ENCODE measurements at regions not wholly inside any gene's neighbourhood (a gene's known extent, or its start where the extent isn't known, plus 50 kb on each side); places are given as distances from the start of the nearest gene placed in this dataset.
A peak's percentile ranks its signal among the peaks of the same experiment; 100 is the strongest.
"Not testable (repeated sequence)": the region's sequence is repeated elsewhere in the genome, so short reads cannot be mapped to it uniquely, and the experiment has no call there.

GRCh38 chr12:58425481-58426392 is 484.4 kb downstream of the ATP23 start:
- intact Hi-C loops (cut with micrococcal nuclease): no loop called here
- Histone ChIP-seq H3K4me3 (ENCODE audit: low read length in 2 of 2) (no peak overlapping the region), H3K36me3 (ENCODE audit: insufficient read depth, low read length) (no peaks in the 10 kb centered on the region), H3K27me3 (ENCODE audit: insufficient read depth, low read length) (no peaks in the 10 kb centered on the region), H3K4me1 (ENCODE audit: insufficient read depth, low read length) (peaks cover 19% of the 10 kb centered on the region), H3K9me3 (ENCODE audit: control insufficient read depth in 1 of 2, low read length in 2 of 2) (no peaks in the 10 kb centered on the region), H3K27ac (ENCODE audit: low read depth, low read length) (no peak overlapping the region)
- H3K27me3 Mint-ChIP-seq: peaks cover 2 to 4% of the 10 kb centered on the region in 2 donors
- ChIA-PET CTCF (ENCODE audit: partially characterized antibody) (interaction anchor here (1.3 to 1.5 kb wide), 3 partner anchors 9 to 18 kb away, joined by 4 to 5 read pairs (median 4); no protein-coding TSS in a partner anchor), POLR2A (ENCODE audit: partially characterized antibody) (no interaction called here)
- H3K4me3 Mint-ChIP-seq: peak overlapping the region in 4 of 8 donors; percentile 14 to 47 (median 26)
- peak overlapping the region in 5 of 7 donors; percentile 23 to 58 (median 41) for H3K27ac Mint-ChIP-seq
- H3K9me3 Mint-ChIP-seq: peaks cover 0 to 2% (median 0%) of the 10 kb centered on the region in 8 donors
- H3K36me3 Mint-ChIP-seq: no peaks in the 10 kb centered on the region
- DNase-seq: peak in 2 of 5 donors; percentile 4 to 5
- peaks cover 5 to 26% (median 12%) of the 10 kb centered on the region in 4 donors for H3K4me1 Mint-ChIP-seq

DNA sequence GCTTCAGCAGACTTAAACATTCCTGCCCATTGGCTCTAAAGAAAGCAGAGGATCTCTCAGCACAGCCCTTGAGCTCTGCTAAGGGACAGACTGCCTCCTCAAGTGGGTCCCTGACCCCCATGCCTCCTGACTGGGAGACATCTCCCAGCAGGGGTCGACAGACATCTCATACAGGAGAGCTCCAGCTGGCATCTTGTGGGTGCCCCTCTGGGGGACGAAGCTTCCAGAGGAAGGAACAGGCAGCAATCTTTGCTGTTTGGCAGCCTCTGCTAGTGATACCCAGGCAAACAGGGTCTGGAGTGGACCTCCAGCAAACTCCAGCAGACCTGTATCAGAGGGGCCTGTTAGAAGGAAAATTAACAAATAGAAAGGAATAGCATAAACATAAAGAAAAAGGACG is 485.1 kb downstream of the ATP23 start:
- peaks cover 19% of the 10 kb centered on the region for H3K4me1 ChIP-seq (ENCODE audit: insufficient read depth, low read length)
- CTCF ChIA-PET (ENCODE audit: partially characterized antibody): interaction anchor here (1.3 to 1.5 kb wide), 2 partner anchors 9 to 17 kb away, joined by 4 to 5 read pairs; no protein-coding TSS in a partner anchor
- H3K4me3 Mint-ChIP-seq; H3K36me3 ChIP-seq (ENCODE audit: insufficient read depth, low read length); POLR2A ChIA-PET (ENCODE audit: partially characterized antibody); H3K9me3 ChIP-seq (ENCODE audit: control insufficient read depth in 1 of 2, low read length in 2 of 2); H3K36me3 Mint-ChIP-seq; H3K27ac ChIP-seq (ENCODE audit: low read depth, low read length); H3K27me3 ChIP-seq (ENCODE audit: insufficient read depth, low read length); H3K9me3 Mint-ChIP-seq; intact Hi-C loops (cut with micrococcal nuclease); H3K4me3 ChIP-seq (ENCODE audit: low read length in 2 of 2); DNase-seq; H3K27me3 Mint-ChIP-seq: not testable (repeated sequence)
- Mint-ChIP-seq H3K4me1 (peaks cover 5 to 26% (median 12%) of the 10 kb centered on the region in 4 donors), H3K27ac (peak overlapping the region in 4 of 7 donors; percentile 2 to 58 (median 38))

- ChIA-PET POLR2A (ENCODE audit: partially characterized antibody) (no interaction called here), CTCF (ENCODE audit: partially characterized antibody) (no interaction called here)
- Histone ChIP-seq H3K36me3 (ENCODE audit: insufficient read depth, low read length) (no peaks in the 10 kb centered on the region), H3K27ac (ENCODE audit: low read depth, low read length) (no peak overlapping the region), H3K4me1 (ENCODE audit: insufficient read depth, low read length) (no peaks in the 10 kb centered on the region), H3K27me3 (ENCODE audit: insufficient read depth, low read length) (no peaks in the 10 kb centered on the region), H3K4me3 (ENCODE audit: low read length in 2 of 2) (no peak overlapping the region), H3K9me3 (ENCODE audit: control insufficient read depth in 1 of 2, low read length in 2 of 2) (no peaks in the 10 kb centered on the region)
- peaks cover 0 to 4% (median 0%) of the 10 kb centered on the region in 8 donors for H3K9me3 Mint-ChIP-seq
- no peaks in the 10 kb centered on the region for H3K4me1 Mint-ChIP-seq
- no peaks in the 10 kb centered on the region for H3K36me3 Mint-ChIP-seq
- intact Hi-C loops (cut with micrococcal nuclease): no loop called here
- peaks cover 0 to 2% of the 10 kb centered on the region in 2 donors for H3K27me3 Mint-ChIP-seq
- no peak overlapping the region for H3K4me3 Mint-ChIP-seq
- DNase-seq: no peak
- H3K27ac Mint-ChIP-seq: no peak overlapping the region
Observed at GRCh38 chr12:58433959-58434358, 486.3 kb downstream of the LRIG3 start.

GRCh38 chr12:58434726-58435125 is 485.6 kb downstream of the LRIG3 start:
- ChIA-PET CTCF (ENCODE audit: partially characterized antibody) (no interaction called here), POLR2A (ENCODE audit: partially characterized antibody) (no interaction called here)
- DNase-seq: no peak
- Mint-ChIP-seq H3K27me3 (peaks cover 0 to 2% of the 10 kb centered on the region in 2 donors), H3K9me3 (peaks cover 0 to 1% (median 0%) of the 10 kb centered on the region in 8 donors), H3K27ac (no peak overlapping the region), H3K36me3 (no peaks in the 10 kb centered on the region), H3K4me1 (no peaks in the 10 kb centered on the region), H3K4me3 (no peak overlapping the region)
- H3K27ac ChIP-seq (ENCODE audit: low read depth, low read length): no peak overlapping the region
- no peaks in the 10 kb centered on the region for H3K27me3 ChIP-seq (ENCODE audit: insufficient read depth, low read length)
- intact Hi-C loops (cut with micrococcal nuclease): no loop called here
- no peaks in the 10 kb centered on the region for H3K9me3 ChIP-seq (ENCODE audit: control insufficient read depth in 1 of 2, low read length in 2 of 2)
- no peaks in the 10 kb centered on the region for H3K4me1 ChIP-seq (ENCODE audit: insufficient read depth, low read length)
- no peak overlapping the region for H3K4me3 ChIP-seq (ENCODE audit: low read length in 2 of 2)
- H3K36me3 ChIP-seq (ENCODE audit: insufficient read depth, low read length): no peaks in the 10 kb centered on the region

GRCh38 chr12:58435647-58436046 is 484.7 kb downstream of the LRIG3 start:
- H3K4me3 ChIP-seq (ENCODE audit: low read length in 2 of 2): no peak overlapping the region
- Mint-ChIP-seq H3K27me3 (peaks cover 0 to 2% of the 10 kb centered on the region in 2 donors), H3K36me3 (no peaks in the 10 kb centered on the region), H3K9me3 (peaks cover 0 to 1% (median 0%) of the 10 kb centered on the region in 8 donors), H3K27ac (no peak overlapping the region), H3K4me1 (no peaks in the 10 kb centered on the region), H3K4me3 (no peak overlapping the region)
- H3K27ac ChIP-seq (ENCODE audit: low read depth, low read length): no peak overlapping the region
- no peaks in the 10 kb centered on the region for H3K9me3 ChIP-seq (ENCODE audit: control insufficient read depth in 1 of 2, low read length in 2 of 2)
- no peaks in the 10 kb centered on the region for H3K36me3 ChIP-seq (ENCODE audit: insufficient read depth, low read length)
- POLR2A ChIA-PET (ENCODE audit: partially characterized antibody): no interaction called here
- CTCF ChIA-PET (ENCODE audit: partially characterized antibody): no interaction called here
- no peaks in the 10 kb centered on the region for H3K27me3 ChIP-seq (ENCODE audit: insufficient read depth, low read length)
- no peaks in the 10 kb centered on the region for H3K4me1 ChIP-seq (ENCODE audit: insufficient read depth, low read length)
- intact Hi-C loops (cut with micrococcal nuclease): no loop called here
- no peak for DNase-seq

DNA sequence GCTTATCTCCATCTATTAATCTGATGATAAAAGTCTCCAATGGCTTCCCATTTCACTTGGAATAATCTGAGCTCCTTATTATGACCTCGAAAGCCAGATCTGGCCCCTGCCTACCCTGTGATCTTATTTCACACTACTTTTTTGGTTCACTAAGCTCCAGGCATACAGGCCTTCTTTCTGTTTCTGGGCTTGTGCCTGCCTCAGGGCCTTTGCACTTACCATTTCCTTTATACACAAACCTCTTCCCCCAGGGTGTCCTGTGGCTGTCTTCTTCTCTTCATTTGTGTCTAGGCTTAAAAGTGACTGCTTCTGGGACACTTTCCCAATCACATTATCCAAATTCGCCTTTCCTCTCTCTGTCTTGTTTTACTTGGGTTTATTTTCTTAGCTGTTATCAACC is 478.8 kb downstream of the LRIG3 start:
- POLR2A ChIA-PET (ENCODE audit: partially characterized antibody): no interaction called here
- no peak for DNase-seq
- Mint-ChIP-seq H3K4me1 (no peaks in the 10 kb centered on the region), H3K9me3 (peaks cover 0 to 6% (median 0%) of the 10 kb centered on the region in 8 donors), H3K4me3 (no peak overlapping the region), H3K27me3 (peaks cover 0 to 1% of the 10 kb centered on the region in 2 donors), H3K27ac (no peak overlapping the region), H3K36me3 (no peaks in the 10 kb centered on the region)
- no peaks in the 10 kb centered on the region for H3K4me1 ChIP-seq (ENCODE audit: insufficient read depth, low read length)
- intact Hi-C loops (cut with micrococcal nuclease): no loop called here
- H3K27me3 ChIP-seq (ENCODE audit: insufficient read depth, low read length): no peaks in the 10 kb centered on the region
- H3K9me3 ChIP-seq (ENCODE audit: control insufficient read depth in 1 of 2, low read length in 2 of 2): no peaks in the 10 kb centered on the region
- H3K27ac ChIP-seq (ENCODE audit: low read depth, low read length): no peak overlapping the region
- H3K36me3 ChIP-seq (ENCODE audit: insufficient read depth, low read length): no peaks in the 10 kb centered on the region
- CTCF ChIA-PET (ENCODE audit: partially characterized antibody): interaction anchor here (0.8 kb wide), 1 partner anchor 17 kb away, joined by 3 read pairs; no protein-coding TSS in a partner anchor
- no peak overlapping the region for H3K4me3 ChIP-seq (ENCODE audit: low read length in 2 of 2)

GRCh38 chr12:58443273-58443980 is 476.9 kb downstream of the LRIG3 start:
- Histone ChIP-seq H3K4me3 (ENCODE audit: low read length in 2 of 2) (no peak overlapping the region), H3K27ac (ENCODE audit: low read depth, low read length) (no peak overlapping the region), H3K27me3 (ENCODE audit: insufficient read depth, low read length) (no peaks in the 10 kb centered on the region), H3K9me3 (ENCODE audit: control insufficient read depth in 1 of 2, low read length in 2 of 2) (no peaks in the 10 kb centered on the region), H3K36me3 (ENCODE audit: insufficient read depth, low read length) (no peaks in the 10 kb centered on the region), H3K4me1 (ENCODE audit: insufficient read depth, low read length) (no peaks in the 10 kb centered on the region)
- DNase-seq: peak in 2 of 5 donors; percentile 5 to 11
- peaks cover 0 to 6% (median 0%) of the 10 kb centered on the region in 8 donors for H3K9me3 Mint-ChIP-seq
- intact Hi-C loops (cut with micrococcal nuclease): loop anchor here (1.0 kb wide), 1 partner anchor 97 kb away; no protein-coding TSS in a partner anchor
- CTCF ChIA-PET (ENCODE audit: partially characterized antibody): interaction anchor here (1.0 to 1.8 kb wide), 6 partner anchors 17 to 97 kb away, joined by 3 to 5 read pairs (median 4); no protein-coding TSS in a partner anchor
- no peaks in the 10 kb centered on the region for H3K36me3 Mint-ChIP-seq
- no peak overlapping the region for H3K27ac Mint-ChIP-seq
- POLR2A ChIA-PET (ENCODE audit: partially characterized antibody): no interaction called here
- H3K27me3 Mint-ChIP-seq: peaks cover 0 to 1% of the 10 kb centered on the region in 2 donors
- H3K4me1 Mint-ChIP-seq: no peaks in the 10 kb centered on the region
- no peak overlapping the region for H3K4me3 Mint-ChIP-seq

Data from CD4-positive, alpha-beta memory T cell (primary cell).